WTC11 (cell line): ENCODE measurements at regions not wholly inside any gene's neighbourhood (a gene's known extent, or its start where the extent isn't known, plus 50 kb on each side); places are given as distances from the start of the nearest gene placed in this dataset.

Experiments used
- ATAC-seq: fragments of 200-7000 bp; cut with Tn5 transposase; 2 replicates; pipeline ENCODE4 v1.10.0; 2021; ENCODE audit warnings: mild to moderate bottlenecking, moderate library complexity
- CTCF ChIA-PET: fragments of 300-600 bp; sonication (Branson Sonifier 250); formaldehyde crosslinking; loops from one replicate; lab custom pipeline; 2021; ENCODE audit warnings: antibody characterized with exemption; lab: Charles Lee
- POLR2A ChIA-PET: fragments of 350-600 bp; sonication (Branson Sonifier 250); formaldehyde crosslinking; loops from one replicate; lab custom pipeline; 2021; ENCODE audit warnings: antibody characterized with exemption; lab: Charles Lee
- DNase-seq: peaks from one replicate; pipeline ENCODE4 v3.0.0; 2021; ENCODE audit warnings: low spot score
- H3K27ac Mint-ChIP-seq: 2 replicates; pipeline ENCODE4 v1.8.0; 2021; ENCODE audit warnings: mixed read lengths
- H3K27me3 Mint-ChIP-seq: 2 replicates; pipeline ENCODE4 v1.8.0; 2021; ENCODE audit warnings: low read depth, mild to moderate bottlenecking, moderate library complexity, mixed read lengths
- H3K36me3 Mint-ChIP-seq: 2 replicates; pipeline ENCODE4 v1.8.0; 2021; ENCODE audit warnings: mixed read lengths
- H3K4me1 Mint-ChIP-seq: 2 replicates; pipeline ENCODE4 v1.8.0; 2022; ENCODE audit warnings: mixed read lengths
- H3K4me3 Mint-ChIP-seq: 2 replicates; pipeline ENCODE4 v1.8.0; 2021; ENCODE audit warnings: mild to moderate bottlenecking, moderate library complexity, mixed read lengths
- H3K9me3 Mint-ChIP-seq: 2 replicates; pipeline ENCODE4 v1.8.0; 2021; ENCODE audit warnings: mixed read lengths
- E2F4 ChIP-seq: sonication (generic); formaldehyde crosslinking; IDR thresholded peaks from 2 replicates; pipeline ENCODE4 v1.8.1; 2022; ENCODE audit warnings: low read depth, mild to moderate bottlenecking, moderate library complexity, missing genetic modification reagents, borderline replicate concordance
- GABPB1 ChIP-seq: sonication (generic); formaldehyde crosslinking; IDR thresholded peaks from 2 replicates; pipeline ENCODE4 v1.8.1; 2023; ENCODE audit warnings: mild to moderate bottlenecking, missing genetic modification reagents
- NFE2L1 ChIP-seq: sonication (generic); formaldehyde crosslinking; IDR thresholded peaks from 2 replicates; pipeline ENCODE4 v1.8.1; 2023; ENCODE audit warnings: missing genetic modification reagents
- NR1H2 ChIP-seq: sonication (generic); formaldehyde crosslinking; IDR thresholded peaks from 2 replicates; pipeline ENCODE4 v1.9.0; 2021; ENCODE audit warnings: mild to moderate bottlenecking, moderate library complexity, missing genetic modification reagents
- RORB ChIP-seq: fragments of 250-450 bp; sonication (Bioruptor Pico); IDR thresholded peaks from 2 replicates; pipeline ENCODE4 v1.9.0; 2021; ENCODE audit warnings: mild to moderate bottlenecking
- TEAD4 ChIP-seq: sonication (generic); formaldehyde crosslinking; IDR thresholded peaks from 2 replicates; pipeline ENCODE4 v1.8.0; 2022; ENCODE audit warnings: mild to moderate bottlenecking, missing genetic modification reagents
- ZBTB21 ChIP-seq: sonication (generic); formaldehyde crosslinking; IDR thresholded peaks from 2 replicates; pipeline ENCODE4 v1.8.1; 2023; ENCODE audit warnings: mild to moderate bottlenecking, missing genetic modification reagents, borderline replicate concordance
- ZNF138 ChIP-seq: sonication (generic); formaldehyde crosslinking; conservative IDR thresholded peaks from 2 replicates; pipeline ENCODE4 v1.8.1; 2022; ENCODE audit warnings: mild to moderate bottlenecking, moderate library complexity, missing genetic modification reagents
- ZNF263 ChIP-seq: sonication (generic); formaldehyde crosslinking; IDR thresholded peaks from 2 replicates; pipeline ENCODE4 v1.8.1; 2022; ENCODE audit warnings: low read depth, mild to moderate bottlenecking, moderate library complexity, missing genetic modification reagents
- ZNF425 ChIP-seq: fragments of 250-450 bp; sonication (Bioruptor Pico); conservative IDR thresholded peaks from 2 replicates; pipeline ENCODE4 v1.9.0; 2021; ENCODE audit warnings: mild to moderate bottlenecking
- TF ChIP-seq, protein P1 (sequence below): fragments of 250-450 bp; sonication (Bioruptor Pico); IDR thresholded peaks from 2 replicates; pipeline ENCODE4 v1.9.0; 2021; ENCODE audit warnings: mild to moderate bottlenecking, borderline replicate concordance
- TF ChIP-seq, protein P2 (sequence below): sonication (generic); formaldehyde crosslinking; IDR thresholded peaks from 2 replicates; pipeline ENCODE4 v1.8.1; 2022; ENCODE audit warnings: low read depth, missing genetic modification reagents, borderline replicate concordance
- TF ChIP-seq, protein P3 (sequence below): sonication (generic); formaldehyde crosslinking; IDR thresholded peaks from 2 replicates; pipeline ENCODE4 v1.8.1; 2023; ENCODE audit warnings: mild to moderate bottlenecking, missing genetic modification reagents
- TF ChIP-seq, protein P4 (sequence below): sonication (generic); formaldehyde crosslinking; IDR thresholded peaks from 2 replicates; pipeline ENCODE4 v1.8.1; 2023; ENCODE audit warnings: mild to moderate bottlenecking, missing genetic modification reagents, borderline replicate concordance

DNA sequence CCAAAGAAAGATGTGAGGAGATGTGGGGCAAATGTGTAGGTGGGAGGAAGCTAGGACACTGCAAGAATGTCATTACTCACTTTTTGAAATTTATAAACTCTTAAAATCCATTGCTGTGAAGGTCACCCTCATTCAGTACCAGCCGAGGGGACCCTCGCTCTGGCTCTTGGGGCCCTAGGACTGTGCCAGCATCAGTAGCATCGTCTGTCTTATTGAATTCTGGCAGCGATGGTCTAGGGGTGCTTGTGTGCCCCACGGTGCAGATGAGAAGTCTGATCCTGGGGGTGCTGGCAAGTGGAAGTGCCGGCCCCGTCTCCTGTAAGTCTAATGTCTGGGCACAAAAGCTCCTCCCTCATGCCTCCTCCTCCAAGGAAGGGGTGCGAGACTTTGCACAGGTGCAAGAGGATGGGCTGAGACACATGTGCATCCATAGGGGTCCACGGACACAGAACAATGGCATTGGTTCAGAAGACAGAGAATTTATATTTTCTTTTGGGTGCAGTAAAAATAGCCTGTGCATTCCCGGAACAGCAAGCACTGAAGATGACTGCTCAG lies 266.7 kb upstream of the HDAC4 start:
- DNase-seq = no peak
- no peaks in the 10 kb centered on the region for H3K36me3 Mint-ChIP-seq
- no peak overlapping the region for H3K4me3 Mint-ChIP-seq
- TF ChIP-seq, protein P1, sequence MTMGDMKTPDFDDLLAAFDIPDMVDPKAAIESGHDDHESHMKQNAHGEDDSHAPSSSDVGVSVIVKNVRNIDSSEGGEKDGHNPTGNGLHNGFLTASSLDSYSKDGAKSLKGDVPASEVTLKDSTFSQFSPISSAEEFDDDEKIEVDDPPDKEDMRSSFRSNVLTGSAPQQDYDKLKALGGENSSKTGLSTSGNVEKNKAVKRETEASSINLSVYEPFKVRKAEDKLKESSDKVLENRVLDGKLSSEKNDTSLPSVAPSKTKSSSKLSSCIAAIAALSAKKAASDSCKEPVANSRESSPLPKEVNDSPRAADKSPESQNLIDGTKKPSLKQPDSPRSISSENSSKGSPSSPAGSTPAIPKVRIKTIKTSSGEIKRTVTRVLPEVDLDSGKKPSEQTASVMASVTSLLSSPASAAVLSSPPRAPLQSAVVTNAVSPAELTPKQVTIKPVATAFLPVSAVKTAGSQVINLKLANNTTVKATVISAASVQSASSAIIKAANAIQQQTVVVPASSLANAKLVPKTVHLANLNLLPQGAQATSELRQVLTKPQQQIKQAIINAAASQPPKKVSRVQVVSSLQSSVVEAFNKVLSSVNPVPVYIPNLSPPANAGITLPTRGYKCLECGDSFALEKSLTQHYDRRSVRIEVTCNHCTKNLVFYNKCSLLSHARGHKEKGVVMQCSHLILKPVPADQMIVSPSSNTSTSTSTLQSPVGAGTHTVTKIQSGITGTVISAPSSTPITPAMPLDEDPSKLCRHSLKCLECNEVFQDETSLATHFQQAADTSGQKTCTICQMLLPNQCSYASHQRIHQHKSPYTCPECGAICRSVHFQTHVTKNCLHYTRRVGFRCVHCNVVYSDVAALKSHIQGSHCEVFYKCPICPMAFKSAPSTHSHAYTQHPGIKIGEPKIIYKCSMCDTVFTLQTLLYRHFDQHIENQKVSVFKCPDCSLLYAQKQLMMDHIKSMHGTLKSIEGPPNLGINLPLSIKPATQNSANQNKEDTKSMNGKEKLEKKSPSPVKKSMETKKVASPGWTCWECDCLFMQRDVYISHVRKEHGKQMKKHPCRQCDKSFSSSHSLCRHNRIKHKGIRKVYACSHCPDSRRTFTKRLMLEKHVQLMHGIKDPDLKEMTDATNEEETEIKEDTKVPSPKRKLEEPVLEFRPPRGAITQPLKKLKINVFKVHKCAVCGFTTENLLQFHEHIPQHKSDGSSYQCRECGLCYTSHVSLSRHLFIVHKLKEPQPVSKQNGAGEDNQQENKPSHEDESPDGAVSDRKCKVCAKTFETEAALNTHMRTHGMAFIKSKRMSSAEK (CRISPR knock-in tag) = no peak
- TF ChIP-seq NFE2L1 (no peak), GABPB1 (CRISPR knock-in tag) (no peak), ZNF263 (CRISPR knock-in tag) (no peak), TEAD4 (CRISPR knock-in tag) (no peak), RORB (CRISPR knock-in tag) (no peak)
- TF ChIP-seq, protein P2, sequence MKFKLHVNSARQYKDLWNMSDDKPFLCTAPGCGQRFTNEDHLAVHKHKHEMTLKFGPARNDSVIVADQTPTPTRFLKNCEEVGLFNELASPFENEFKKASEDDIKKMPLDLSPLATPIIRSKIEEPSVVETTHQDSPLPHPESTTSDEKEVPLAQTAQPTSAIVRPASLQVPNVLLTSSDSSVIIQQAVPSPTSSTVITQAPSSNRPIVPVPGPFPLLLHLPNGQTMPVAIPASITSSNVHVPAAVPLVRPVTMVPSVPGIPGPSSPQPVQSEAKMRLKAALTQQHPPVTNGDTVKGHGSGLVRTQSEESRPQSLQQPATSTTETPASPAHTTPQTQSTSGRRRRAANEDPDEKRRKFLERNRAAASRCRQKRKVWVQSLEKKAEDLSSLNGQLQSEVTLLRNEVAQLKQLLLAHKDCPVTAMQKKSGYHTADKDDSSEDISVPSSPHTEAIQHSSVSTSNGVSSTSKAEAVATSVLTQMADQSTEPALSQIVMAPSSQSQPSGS (CRISPR knock-in tag) = no peak
- ChIA-PET CTCF (no interaction called here), POLR2A (no interaction called here)
- no peak for ATAC-seq
- peaks cover 6% of the 10 kb centered on the region for H3K4me1 Mint-ChIP-seq
- H3K9me3 Mint-ChIP-seq = peaks cover 6% of the 10 kb centered on the region
- H3K27me3 Mint-ChIP-seq = no peaks in the 10 kb centered on the region
- H3K27ac Mint-ChIP-seq = no peak overlapping the region

DNA sequence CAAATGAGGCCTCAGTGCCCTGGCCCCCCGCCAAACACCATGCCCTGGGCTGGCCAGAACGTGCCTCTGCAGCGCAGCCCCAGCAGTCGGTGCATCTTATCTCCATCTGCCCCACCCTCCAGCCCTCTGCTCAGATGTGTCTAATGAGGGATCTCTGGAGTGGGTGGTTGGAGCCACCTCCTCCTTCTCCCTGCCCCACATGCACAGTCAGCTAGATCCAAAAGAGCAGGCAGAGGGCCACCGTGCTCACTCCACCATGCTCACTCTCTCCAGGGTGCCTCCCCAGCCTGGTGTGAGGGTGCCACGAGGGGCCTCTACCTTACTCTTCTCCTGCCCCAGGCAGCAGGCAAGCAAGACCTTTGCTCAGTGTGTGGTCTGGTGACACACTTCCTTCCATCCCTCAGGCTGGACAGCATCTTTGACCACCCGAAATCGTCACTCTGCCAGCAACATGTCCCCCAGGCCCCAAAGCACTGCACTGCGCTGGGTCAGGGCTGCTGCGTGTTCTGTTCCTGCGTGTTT lies 266.1 kb upstream of the HDAC4 start:
- ChIA-PET CTCF (no interaction called here), POLR2A (no interaction called here)
- H3K36me3 Mint-ChIP-seq = no peaks in the 10 kb centered on the region
- no peaks in the 10 kb centered on the region for H3K27me3 Mint-ChIP-seq
- TF ChIP-seq NR1H2 (CRISPR knock-in tag) (no peak), ZNF425 (no peak), ZNF138 (no peak)
- peaks cover 6% of the 10 kb centered on the region for H3K9me3 Mint-ChIP-seq
- H3K4me1 Mint-ChIP-seq = peaks cover 11% of the 10 kb centered on the region
- no peak for ATAC-seq
- DNase-seq = no peak
- H3K4me3 Mint-ChIP-seq = no peak overlapping the region
- H3K27ac Mint-ChIP-seq = no peak overlapping the region

- H3K4me1 Mint-ChIP-seq = peaks cover 11% of the 10 kb centered on the region
- H3K27me3 Mint-ChIP-seq = no peaks in the 10 kb centered on the region
- no peak for ATAC-seq
- no peaks in the 10 kb centered on the region for H3K36me3 Mint-ChIP-seq
- CTCF ChIA-PET = no interaction called here
- DNase-seq = no peak
- peaks cover 6% of the 10 kb centered on the region for H3K9me3 Mint-ChIP-seq
- H3K4me3 Mint-ChIP-seq = no peak overlapping the region
- H3K27ac Mint-ChIP-seq = no peak overlapping the region
- POLR2A ChIA-PET = no interaction called here
- TF ChIP-seq E2F4 (CRISPR knock-in tag) (no peak), ZBTB21 (CRISPR knock-in tag) (no peak)
- TF ChIP-seq, protein P3, sequence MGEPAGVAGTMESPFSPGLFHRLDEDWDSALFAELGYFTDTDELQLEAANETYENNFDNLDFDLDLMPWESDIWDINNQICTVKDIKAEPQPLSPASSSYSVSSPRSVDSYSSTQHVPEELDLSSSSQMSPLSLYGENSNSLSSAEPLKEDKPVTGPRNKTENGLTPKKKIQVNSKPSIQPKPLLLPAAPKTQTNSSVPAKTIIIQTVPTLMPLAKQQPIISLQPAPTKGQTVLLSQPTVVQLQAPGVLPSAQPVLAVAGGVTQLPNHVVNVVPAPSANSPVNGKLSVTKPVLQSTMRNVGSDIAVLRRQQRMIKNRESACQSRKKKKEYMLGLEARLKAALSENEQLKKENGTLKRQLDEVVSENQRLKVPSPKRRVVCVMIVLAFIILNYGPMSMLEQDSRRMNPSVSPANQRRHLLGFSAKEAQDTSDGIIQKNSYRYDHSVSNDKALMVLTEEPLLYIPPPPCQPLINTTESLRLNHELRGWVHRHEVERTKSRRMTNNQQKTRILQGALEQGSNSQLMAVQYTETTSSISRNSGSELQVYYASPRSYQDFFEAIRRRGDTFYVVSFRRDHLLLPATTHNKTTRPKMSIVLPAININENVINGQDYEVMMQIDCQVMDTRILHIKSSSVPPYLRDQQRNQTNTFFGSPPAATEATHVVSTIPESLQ (CRISPR knock-in tag) = no peak
- TF ChIP-seq, protein P4, sequence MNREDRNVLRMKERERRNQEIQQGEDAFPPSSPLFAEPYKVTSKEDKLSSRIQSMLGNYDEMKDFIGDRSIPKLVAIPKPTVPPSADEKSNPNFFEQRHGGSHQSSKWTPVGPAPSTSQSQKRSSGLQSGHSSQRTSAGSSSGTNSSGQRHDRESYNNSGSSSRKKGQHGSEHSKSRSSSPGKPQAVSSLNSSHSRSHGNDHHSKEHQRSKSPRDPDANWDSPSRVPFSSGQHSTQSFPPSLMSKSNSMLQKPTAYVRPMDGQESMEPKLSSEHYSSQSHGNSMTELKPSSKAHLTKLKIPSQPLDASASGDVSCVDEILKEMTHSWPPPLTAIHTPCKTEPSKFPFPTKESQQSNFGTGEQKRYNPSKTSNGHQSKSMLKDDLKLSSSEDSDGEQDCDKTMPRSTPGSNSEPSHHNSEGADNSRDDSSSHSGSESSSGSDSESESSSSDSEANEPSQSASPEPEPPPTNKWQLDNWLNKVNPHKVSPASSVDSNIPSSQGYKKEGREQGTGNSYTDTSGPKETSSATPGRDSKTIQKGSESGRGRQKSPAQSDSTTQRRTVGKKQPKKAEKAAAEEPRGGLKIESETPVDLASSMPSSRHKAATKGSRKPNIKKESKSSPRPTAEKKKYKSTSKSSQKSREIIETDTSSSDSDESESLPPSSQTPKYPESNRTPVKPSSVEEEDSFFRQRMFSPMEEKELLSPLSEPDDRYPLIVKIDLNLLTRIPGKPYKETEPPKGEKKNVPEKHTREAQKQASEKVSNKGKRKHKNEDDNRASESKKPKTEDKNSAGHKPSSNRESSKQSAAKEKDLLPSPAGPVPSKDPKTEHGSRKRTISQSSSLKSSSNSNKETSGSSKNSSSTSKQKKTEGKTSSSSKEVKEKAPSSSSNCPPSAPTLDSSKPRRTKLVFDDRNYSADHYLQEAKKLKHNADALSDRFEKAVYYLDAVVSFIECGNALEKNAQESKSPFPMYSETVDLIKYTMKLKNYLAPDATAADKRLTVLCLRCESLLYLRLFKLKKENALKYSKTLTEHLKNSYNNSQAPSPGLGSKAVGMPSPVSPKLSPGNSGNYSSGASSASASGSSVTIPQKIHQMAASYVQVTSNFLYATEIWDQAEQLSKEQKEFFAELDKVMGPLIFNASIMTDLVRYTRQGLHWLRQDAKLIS = no peak
Observed at GRCh38 chr2:239666053-239666854, 265.4 kb upstream of the HDAC4 start.
